ENCODE measurements at regions not wholly inside any gene's neighbourhood (a gene's known extent, or its start where the extent isn't known, plus 50 kb on each side); places are given as distances from the start of the nearest gene placed in this dataset.

DNA sequence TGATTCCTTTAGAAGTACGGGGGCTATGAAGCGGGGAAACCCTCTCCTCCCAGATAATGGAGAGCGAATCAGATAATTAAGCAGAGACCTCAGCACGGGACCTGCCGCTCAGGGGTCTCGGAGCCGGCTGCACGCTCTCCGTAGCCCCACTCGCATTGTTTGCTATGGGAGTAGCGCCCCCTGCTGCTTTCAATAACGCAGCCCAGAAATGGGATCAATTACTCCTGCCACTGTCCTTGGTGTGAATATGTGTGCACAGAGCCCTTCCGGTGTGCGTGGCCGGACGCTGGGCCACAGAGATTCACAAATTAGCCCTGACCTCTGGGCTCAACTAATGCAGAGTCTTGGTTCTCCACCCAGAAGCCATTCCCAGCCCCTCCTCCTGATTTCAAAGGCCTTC, 76.4 kb upstream of the TMEM132C start:
- H3K27ac Mint-ChIP-seq, result no peak overlapping the region
- no peaks in the 10 kb centered on the region for H3K36me3 Mint-ChIP-seq
- H3K9me3 Mint-ChIP-seq, result no peaks in the 10 kb centered on the region
- H3K27me3 Mint-ChIP-seq, result no peaks in the 10 kb centered on the region
- no peak overlapping the region for H3K4me3 Mint-ChIP-seq
- H3K4me1 Mint-ChIP-seq, result no peaks in the 10 kb centered on the region

DNA sequence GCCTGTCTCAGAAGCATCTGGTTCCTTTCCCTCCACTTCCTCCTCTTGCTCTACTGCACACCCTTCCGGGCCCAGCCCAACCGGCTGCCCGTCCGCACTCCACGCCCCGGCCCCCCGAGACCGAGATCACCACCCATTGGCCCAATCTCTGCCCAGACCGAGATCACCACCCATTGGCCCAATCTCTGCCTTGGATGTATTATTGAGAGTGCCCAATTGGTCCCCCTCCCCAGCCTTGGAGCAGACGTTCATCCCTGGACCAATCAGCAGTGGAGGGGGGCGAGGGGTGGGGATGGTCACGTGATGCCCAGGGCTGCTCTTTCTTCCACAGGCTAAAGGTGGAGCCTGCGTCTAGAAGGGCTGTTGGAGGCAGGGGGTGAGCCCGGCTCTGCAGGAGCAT, 75.6 kb upstream of the TMEM132C start:
- no peaks in the 10 kb centered on the region for H3K36me3 Mint-ChIP-seq
- no peaks in the 10 kb centered on the region for H3K4me1 Mint-ChIP-seq
- no peak overlapping the region for H3K27ac Mint-ChIP-seq
- no peak overlapping the region for H3K4me3 Mint-ChIP-seq
- H3K9me3 Mint-ChIP-seq, result no peaks in the 10 kb centered on the region
- H3K27me3 Mint-ChIP-seq, result no peaks in the 10 kb centered on the region

DNA sequence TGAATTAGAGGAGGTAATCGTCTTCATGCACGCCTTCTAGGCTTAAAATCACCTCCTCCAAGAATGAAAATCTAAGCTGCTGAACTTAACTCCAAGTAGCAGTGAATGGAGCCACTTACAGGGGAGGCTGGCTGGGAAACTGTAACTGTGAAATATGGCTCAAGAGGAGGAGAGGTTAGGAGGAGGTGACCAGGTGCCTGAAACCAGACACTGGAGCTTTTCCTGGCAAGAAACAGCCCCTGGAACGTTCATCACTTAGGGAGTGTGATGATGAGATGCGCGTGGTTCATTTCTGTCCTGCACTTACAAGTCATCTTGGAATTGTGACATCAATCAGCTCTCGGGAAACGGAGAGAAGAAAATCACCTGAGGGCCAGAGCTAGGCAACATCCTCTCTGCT, 62.3 kb upstream of the TMEM132C start:
- Mint-ChIP-seq H3K9me3 (peaks cover 6% of the 10 kb centered on the region), H3K36me3 (no peaks in the 10 kb centered on the region), H3K27me3 (no peaks in the 10 kb centered on the region), H3K27ac (no peak overlapping the region), H3K4me3 (no peak overlapping the region), H3K4me1 (no peaks in the 10 kb centered on the region)

DNA sequence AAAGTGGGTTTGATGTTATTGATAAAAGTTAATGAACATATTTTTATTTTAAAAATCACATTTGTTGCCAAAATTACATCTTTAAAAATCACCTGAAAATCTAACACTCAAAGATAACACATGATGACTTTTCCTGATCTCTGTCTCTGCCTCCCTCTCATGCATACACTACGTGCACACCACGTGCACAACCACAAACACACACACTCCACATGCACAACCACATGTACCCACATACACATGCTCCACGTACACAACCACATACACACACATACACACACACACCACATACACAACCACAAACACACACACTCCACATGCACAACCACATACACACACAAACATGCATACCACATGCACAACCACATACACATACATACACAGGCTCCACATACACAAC, 61.8 kb upstream of the TMEM132C start:
- H3K36me3 Mint-ChIP-seq, result no peaks in the 10 kb centered on the region
- no peaks in the 10 kb centered on the region for H3K4me1 Mint-ChIP-seq
- no peak overlapping the region for H3K4me3 Mint-ChIP-seq
- H3K27me3 Mint-ChIP-seq, result no peaks in the 10 kb centered on the region
- no peak overlapping the region for H3K27ac Mint-ChIP-seq
- H3K9me3 Mint-ChIP-seq, result peaks cover 6% of the 10 kb centered on the region

DNA sequence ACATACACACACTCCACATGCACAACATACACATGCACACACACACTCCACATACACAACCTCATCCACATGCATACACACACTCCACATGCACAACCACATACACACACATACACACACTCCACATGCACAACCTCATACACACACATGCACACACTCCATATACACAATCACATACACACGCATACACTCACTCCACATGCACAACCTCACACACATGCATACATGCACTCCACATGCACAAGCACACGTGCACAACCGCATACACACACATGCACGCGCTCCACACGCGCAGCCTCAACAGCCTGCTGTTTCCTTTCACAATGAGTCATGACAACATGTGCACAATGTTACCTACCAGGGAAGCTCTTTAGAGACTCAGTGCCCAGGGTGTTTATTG, 61.2 kb upstream of the TMEM132C start:
- Mint-ChIP-seq H3K4me1 (no peaks in the 10 kb centered on the region), H3K27ac (no peak overlapping the region), H3K9me3 (peaks cover 3% of the 10 kb centered on the region), H3K27me3 (no peaks in the 10 kb centered on the region), H3K4me3 (no peak overlapping the region), H3K36me3 (no peaks in the 10 kb centered on the region)
